22Rv1 (cell line): ENCODE measurements at regions not wholly inside any gene's neighbourhood (a gene's known extent, or its start where the extent isn't known, plus 50 kb on each side); places are given as distances from the start of the nearest gene placed in this dataset.

Experiments
- ZFX ChIP-seq: fragments of 450-650 bp; IDR thresholded peaks from 2 replicates; pipeline ENCODE4 v1.6.1; 2017; ENCODE audit warnings: antibody characterized with exemption, borderline replicate concordance
- TF ChIP-seq, protein P1 (sequence below): fragments of 450-650 bp; IDR thresholded peaks from 2 replicates; pipeline ENCODE4 v1.5.1; 2017; ENCODE audit warnings: mild to moderate bottlenecking

DNA sequence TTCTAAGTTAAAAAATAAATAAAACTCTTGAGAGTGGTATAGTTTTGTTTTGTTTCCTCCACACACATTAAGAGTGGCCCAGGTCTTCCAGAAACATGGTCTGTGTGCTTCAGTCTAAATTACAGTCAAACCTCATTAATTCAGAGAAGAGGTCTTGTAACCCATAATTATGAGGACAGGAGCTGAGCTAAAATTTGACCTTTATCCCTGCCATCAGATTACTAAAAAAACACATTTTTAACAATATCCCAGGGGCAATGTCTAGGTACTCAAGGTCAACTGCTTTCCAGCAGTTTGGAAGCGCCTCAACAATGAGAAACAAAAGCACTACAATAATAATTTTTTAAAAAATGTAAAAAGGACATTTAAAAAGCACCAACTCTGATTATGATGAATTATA, 184.1 kb upstream of the PFKP start:
- TF ChIP-seq, protein P1, sequence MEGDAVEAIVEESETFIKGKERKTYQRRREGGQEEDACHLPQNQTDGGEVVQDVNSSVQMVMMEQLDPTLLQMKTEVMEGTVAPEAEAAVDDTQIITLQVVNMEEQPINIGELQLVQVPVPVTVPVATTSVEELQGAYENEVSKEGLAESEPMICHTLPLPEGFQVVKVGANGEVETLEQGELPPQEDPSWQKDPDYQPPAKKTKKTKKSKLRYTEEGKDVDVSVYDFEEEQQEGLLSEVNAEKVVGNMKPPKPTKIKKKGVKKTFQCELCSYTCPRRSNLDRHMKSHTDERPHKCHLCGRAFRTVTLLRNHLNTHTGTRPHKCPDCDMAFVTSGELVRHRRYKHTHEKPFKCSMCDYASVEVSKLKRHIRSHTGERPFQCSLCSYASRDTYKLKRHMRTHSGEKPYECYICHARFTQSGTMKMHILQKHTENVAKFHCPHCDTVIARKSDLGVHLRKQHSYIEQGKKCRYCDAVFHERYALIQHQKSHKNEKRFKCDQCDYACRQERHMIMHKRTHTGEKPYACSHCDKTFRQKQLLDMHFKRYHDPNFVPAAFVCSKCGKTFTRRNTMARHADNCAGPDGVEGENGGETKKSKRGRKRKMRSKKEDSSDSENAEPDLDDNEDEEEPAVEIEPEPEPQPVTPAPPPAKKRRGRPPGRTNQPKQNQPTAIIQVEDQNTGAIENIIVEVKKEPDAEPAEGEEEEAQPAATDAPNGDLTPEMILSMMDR: no peak
- TF ChIP-seq ZFX: no peak
